GM21825 (cell line): ENCODE measurements at regions not wholly inside any gene's neighbourhood (a gene's known extent, or its start where the extent isn't known, plus 50 kb on each side); places are given as distances from the start of the nearest gene placed in this dataset.

Experiments used
- ATAC-seq: cut with Tn5 transposase; IDR thresholded peaks from one replicate; pipeline ENCODE4 v1.9.1; 2021; ENCODE audit warnings: mild to moderate bottlenecking, moderate library complexity; ENCODE audit not compliant: unreplicated experiment

- no peak for ATAC-seq
Measured at GRCh38 chr6:43911354-43912115, 141.5 kb downstream of the VEGFA start.

GRCh38 chr6:43910638-43911353, 140.8 kb downstream of the VEGFA start:
- ATAC-seq, result no peak

- no peak for ATAC-seq
Measured at GRCh38 chr6:43910149-43910637, 140.2 kb downstream of the VEGFA start.

- no peak for ATAC-seq
Measured at GRCh38 chr6:43909474-43910148, 139.6 kb downstream of the VEGFA start.

- no peak for ATAC-seq
Measured at GRCh38 chr6:43907789-43908472, 137.9 kb downstream of the VEGFA start.

- ATAC-seq, result no peak
Measured at GRCh38 chr6:43907312-43907711, 137.3 kb downstream of the VEGFA start.

GRCh38 chr6:43904311-43905123, 134.5 kb downstream of the VEGFA start:
- no peak for ATAC-seq

- ATAC-seq, result no peak
Measured at GRCh38 chr6:43903739-43904290, 133.8 kb downstream of the VEGFA start.

GRCh38 chr6:43901733-43902230, 131.8 kb downstream of the VEGFA start:
- no peak for ATAC-seq

- ATAC-seq, result no peak
Measured at GRCh38 chr6:43900916-43901732, 131.1 kb downstream of the VEGFA start.

- ATAC-seq, result no peak
Measured at GRCh38 chr6:43900560-43900915, 130.5 kb downstream of the VEGFA start.

- no peak for ATAC-seq
Measured at GRCh38 chr6:43899830-43900229, 129.8 kb downstream of the VEGFA start.

GRCh38 chr6:43898358-43899131, 128.5 kb downstream of the VEGFA start:
- no peak for ATAC-seq

- ATAC-seq, result no peak
Measured at GRCh38 chr6:43897571-43898302, 127.7 kb downstream of the VEGFA start.

GRCh38 chr6:43896329-43897255, 126.6 kb downstream of the VEGFA start:
- no peak for ATAC-seq

GRCh38 chr6:43895656-43896328, 125.8 kb downstream of the VEGFA start:
- ATAC-seq, result no peak
